Astrocyte of the spinal cord (primary cell): ENCODE measurements at regions not wholly inside any gene's neighbourhood (a gene's known extent, or its start where the extent isn't known, plus 50 kb on each side); places are given as distances from the start of the nearest gene placed in this dataset.
A peak's percentile ranks its signal among the peaks of the same experiment; 100 is the strongest.

Experiments
- DNase-seq: peaks from one replicate; pipeline ENCODE4 v3.0.0; 2011; ENCODE audit warnings: low read depth, low spot score
- H3K4me3 ChIP-seq: 2 replicates; pipeline ENCODE4 v1.5.1; 2011; ENCODE audit warnings: low read depth, mild to moderate bottlenecking, low read length, moderate library complexity
- CTCF ChIP-seq: IDR thresholded peaks from 2 replicates; pipeline ENCODE4 v1.5.1; 2012; ENCODE audit warnings: low read depth, mild to moderate bottlenecking, low read length, inconsistent platforms
- in situ Hi-C: cut with HindIII; loops from 2 replicates; pipeline ENCODE4 v1.10.0; 2017; ENCODE audit warnings: low sequenced_read_pairs

- in situ Hi-C loops: no loop called here
- no peak for TF ChIP-seq CTCF
Measured at GRCh38 chrX:15191830-15192229, 78.1 kb downstream of the ASB9 start.

GRCh38 chrX:15188039-15188438, 81.8 kb downstream of the ASB9 start:
- no peak overlapping the region for H3K4me3 ChIP-seq
- in situ Hi-C loops: no loop called here
- TF ChIP-seq CTCF: no peak
- no peak for DNase-seq

More at GRCh38 chrX:15191830-15192229, 78.1 kb downstream of the ASB9 start:
- DNase-seq: no peak
- no peak overlapping the region for H3K4me3 ChIP-seq

- no peak for TF ChIP-seq CTCF
- no peak for DNase-seq
- in situ Hi-C loops: no loop called here
- no peak overlapping the region for H3K4me3 ChIP-seq
Measured at GRCh38 chrX:15177316-15177715, 92.6 kb downstream of the ASB9 start.

GRCh38 chrX:15173411-15173810, 96.5 kb downstream of the ASB9 start:
- no peak for TF ChIP-seq CTCF
- in situ Hi-C loops: no loop called here
- H3K4me3 ChIP-seq: no peak overlapping the region
- DNase-seq: no peak

- TF ChIP-seq CTCF: no peak
- DNase-seq: peak; percentile 23
- in situ Hi-C loops: no loop called here
- H3K4me3 ChIP-seq: no peak overlapping the region
Measured at GRCh38 chrX:15170927-15171326, 99.0 kb downstream of the ASB9 start.

- no peak for DNase-seq
- H3K4me3 ChIP-seq: no peak overlapping the region
- no peak for TF ChIP-seq CTCF
- in situ Hi-C loops: no loop called here
Measured at GRCh38 chrX:15167826-15168225, 102.1 kb downstream of the ASB9 start.

- in situ Hi-C loops: no loop called here
- no peak for TF ChIP-seq CTCF
- DNase-seq: no peak
Measured at GRCh38 chrX:15165832-15166231, 104.1 kb downstream of the ASB9 start.

More at GRCh38 chrX:15165832-15166231, 104.1 kb downstream of the ASB9 start:
- no peak overlapping the region for H3K4me3 ChIP-seq
